H9 (cell line): ENCODE measurements at regions not wholly inside any gene's neighbourhood (a gene's known extent, or its start where the extent isn't known, plus 50 kb on each side); places are given as distances from the start of the nearest gene placed in this dataset.

ENCODE experiments used
- DNase-seq: peaks from one replicate; pipeline ENCODE4 v3.0.0-alpha.2; 2017
- H2AFZ ChIP-seq: one replicate; pipeline ENCODE4 v1.6.1; 2013; ENCODE audit warnings: mild to moderate bottlenecking, low read length, control low read depth, moderate library complexity
- H2AK5ac ChIP-seq: 2 replicates; pipeline ENCODE4 v1.6.1; 2013; ENCODE audit warnings: low read length, control low read depth, mixed read lengths; ENCODE audit not compliant: insufficient read length
- H2BK120ac ChIP-seq: one replicate; pipeline ENCODE4 v1.6.1; 2013; ENCODE audit warnings: low read depth, mild to moderate bottlenecking, low read length, control low read depth, inconsistent platforms; ENCODE audit not compliant: poor library complexity, severe bottlenecking
- H2BK12ac ChIP-seq: 2 replicates; pipeline ENCODE4 v1.6.1; 2013; ENCODE audit warnings: low read length, control low read depth, mixed read lengths, low read depth; ENCODE audit not compliant: insufficient read length
- H2BK15ac ChIP-seq: 2 replicates; pipeline ENCODE4 v1.6.1; 2013; ENCODE audit warnings: low read depth, low read length, control low read depth
- H2BK20ac ChIP-seq: one replicate; pipeline ENCODE4 v1.6.1; 2013; ENCODE audit warnings: low read depth, mild to moderate bottlenecking, low read length, control low read depth, inconsistent platforms; ENCODE audit not compliant: poor library complexity, severe bottlenecking
- H2BK5ac ChIP-seq: 2 replicates; pipeline ENCODE4 v1.6.1; 2013; ENCODE audit warnings: low read length, control low read depth, mixed read lengths; ENCODE audit not compliant: insufficient read length
- H3K14ac ChIP-seq: 2 replicates; pipeline ENCODE4 v1.6.1; 2013; ENCODE audit warnings: low read length, control low read depth; ENCODE audit not compliant: insufficient read depth
- H3K18ac ChIP-seq: 2 replicates; pipeline ENCODE4 v1.6.1; 2013; ENCODE audit warnings: low read depth, mild to moderate bottlenecking, mixed read lengths, low read length, control low read depth; ENCODE audit not compliant: insufficient read length
- H3K23ac ChIP-seq: 2 replicates; pipeline ENCODE4 v1.6.1; 2013; ENCODE audit warnings: low read length, control low read depth, mixed read lengths, low read depth; ENCODE audit not compliant: insufficient read length
- H3K23me2 ChIP-seq: 2 replicates; pipeline ENCODE4 v1.6.1; 2013; ENCODE audit warnings: low read depth, mild to moderate bottlenecking, mixed read lengths, low read length, control low read depth; ENCODE audit not compliant: insufficient read length, poor library complexity, severe bottlenecking
- H3K27ac ChIP-seq: 2 replicates; pipeline ENCODE4 v1.5.1; 2013; ENCODE audit warnings: low read length, control low read depth, mixed read lengths, low read depth; ENCODE audit not compliant: insufficient read length
- H3K27me3 ChIP-seq: 2 replicates; pipeline ENCODE4 v1.6.1; 2013; ENCODE audit warnings: low read length, control low read depth, inconsistent platforms; ENCODE audit not compliant: insufficient read depth
- H3K4ac ChIP-seq: 2 replicates; pipeline ENCODE4 v1.6.1; 2013; ENCODE audit warnings: low read depth, mild to moderate bottlenecking, control low read depth, inconsistent platforms, low read length, moderate library complexity
- H3K4me1 ChIP-seq: 2 replicates; pipeline ENCODE4 v1.6.1; 2013; ENCODE audit warnings: low read length, control low read depth, inconsistent platforms; ENCODE audit not compliant: insufficient read depth
- H3K4me2 ChIP-seq: 2 replicates; pipeline ENCODE4 v1.6.1; 2013; ENCODE audit warnings: low read length, control low read depth, mixed read lengths; ENCODE audit not compliant: insufficient read length, insufficient read depth
- H3K56ac ChIP-seq: 2 replicates; pipeline ENCODE4 v1.6.1; 2013; ENCODE audit warnings: low read depth, mild to moderate bottlenecking, mixed read lengths, low read length, control low read depth; ENCODE audit not compliant: insufficient read length
- H3K79me1 ChIP-seq: 2 replicates; pipeline ENCODE4 v1.6.1; 2013; ENCODE audit warnings: low read depth, mild to moderate bottlenecking, moderate library complexity, low read length, control low read depth, inconsistent platforms; ENCODE audit not compliant: insufficient read depth, poor library complexity, severe bottlenecking
- H3K79me2 ChIP-seq: 2 replicates; pipeline ENCODE4 v1.6.1; 2013; ENCODE audit warnings: low read length, control low read depth, inconsistent platforms; ENCODE audit not compliant: insufficient read depth
- H3K9ac ChIP-seq: 2 replicates; pipeline ENCODE4 v1.6.1; 2013; ENCODE audit warnings: low read length, control low read depth, mixed read lengths; ENCODE audit not compliant: insufficient read length; ENCODE audit errors: extremely low read depth
- H3K9me3 ChIP-seq: one replicate; pipeline ENCODE4 v1.6.1; 2013; ENCODE audit warnings: low read depth, low read length, inconsistent platforms; ENCODE audit not compliant: control insufficient read depth
- H3T11ph ChIP-seq: one replicate; pipeline ENCODE4 v1.6.1; 2013; ENCODE audit warnings: mild to moderate bottlenecking, low read length, control low read depth, inconsistent platforms
- H4K20me1 ChIP-seq: one replicate; pipeline ENCODE4 v1.6.1; 2013; ENCODE audit not compliant: control insufficient read depth, insufficient read length, insufficient read depth
- H4K5ac ChIP-seq: 2 replicates; pipeline ENCODE4 v1.6.1; 2013; ENCODE audit warnings: low read depth, mild to moderate bottlenecking, mixed read lengths, low read length, control low read depth; ENCODE audit not compliant: insufficient read length
- H4K8ac ChIP-seq: replicated peaks from 2 replicates; pipeline ENCODE4 v1.6.1; 2013; ENCODE audit warnings: low read length, control low read depth, mixed read lengths, low read depth; ENCODE audit not compliant: insufficient read length
- H4K91ac ChIP-seq: 2 replicates; pipeline ENCODE4 v1.6.1; 2013; ENCODE audit warnings: low read depth, mild to moderate bottlenecking, moderate library complexity, mixed read lengths, low read length, control low read depth; ENCODE audit not compliant: insufficient read length
- H3K27ac Mint-ChIP-seq, 3 experiments: 2 replicates in 2 of 3; 3 replicates in 1 of 3; pipeline ENCODE4 v1.8.0; 2020 to 2021; ENCODE audit warnings: mixed read lengths in 3 of 3, mild to moderate bottlenecking in 1 of 3, moderate library complexity in 1 of 3
- H3K27me3 Mint-ChIP-seq: 2 replicates; pipeline ENCODE4 v1.8.0; 2021; ENCODE audit warnings: low read depth, mild to moderate bottlenecking, moderate library complexity, mixed read lengths
- H3K36me3 Mint-ChIP-seq, 3 experiments: 2 replicates in 2 of 3; 3 replicates in 1 of 3; pipeline ENCODE4 v1.8.0; 2020 to 2021; ENCODE audit warnings: low read depth in 3 of 3, mixed read lengths in 3 of 3; ENCODE audit not compliant: insufficient read depth in 1 of 3
- H3K4me1 Mint-ChIP-seq, 2 experiments: 2 replicates each; pipeline ENCODE4 v1.8.0; 2020; ENCODE audit warnings: mixed read lengths in 2 of 2
- H3K4me3 Mint-ChIP-seq, 2 experiments: 2 replicates in 1 of 2; 3 replicates in 1 of 2; pipeline ENCODE4 v1.8.0; 2020 to 2021; ENCODE audit warnings: mild to moderate bottlenecking in 2 of 2, mixed read lengths in 2 of 2, moderate library complexity in 1 of 2
- H3K9me3 Mint-ChIP-seq, 2 experiments: 2 replicates in 1 of 2; 3 replicates in 1 of 2; pipeline ENCODE4 v1.8.0; 2020; ENCODE audit warnings: mild to moderate bottlenecking in 2 of 2, mixed read lengths in 2 of 2, moderate library complexity in 1 of 2
- WGBS: extraction: QIAGEN DNeasy Blood & Tissue Kit; methylation state at CpG from one replicate; pipeline ENCODE4 v1.1.7; 2013; ENCODE audit warnings: missing lambda C conversion rate, low lambda C conversion rate, mixed read lengths; ENCODE audit not compliant: insufficient read length; ENCODE audit errors: extremely low coverage; 5-methylcytosine and 5-hydroxymethylcytosine counted together
- TF ChIP-seq, protein P1 (sequence below): fragments of 200-600 bp; sonication (generic); conservative IDR thresholded peaks from 3 replicates; pipeline ENCODE4 v1.8.0; 2021; ENCODE audit warnings: antibody characterized with exemption, mild to moderate bottlenecking

DNA sequence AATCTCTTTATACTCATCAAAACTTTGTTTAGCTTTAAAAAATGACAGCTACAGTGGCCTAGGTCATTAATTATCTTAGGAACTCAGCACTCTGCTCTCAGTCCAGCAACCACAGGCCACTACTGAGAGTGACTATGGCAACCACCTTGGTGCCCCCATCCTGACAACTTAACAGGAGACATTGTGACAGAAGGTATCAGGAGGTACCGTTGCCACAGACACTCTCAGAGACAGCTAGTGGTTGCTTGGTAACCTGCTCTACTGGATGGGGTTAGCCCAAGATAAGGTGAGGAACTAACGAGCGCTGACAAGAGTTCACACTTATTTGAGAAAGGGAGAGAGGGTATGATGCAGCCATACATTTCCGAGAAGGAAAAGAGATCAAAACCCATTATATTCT, 76.1 kb upstream of the TFAP2D start:
- Histone ChIP-seq H3K27me3 (no peaks in the 10 kb centered on the region), H2AK5ac (no peak overlapping the region), H2BK15ac (no peak overlapping the region), H3K4me1 (no peaks in the 10 kb centered on the region), H3K79me2 (no peaks in the 10 kb centered on the region), H3K56ac (no peak overlapping the region), H3K9ac (no peak overlapping the region), H3T11ph (no peak overlapping the region), H3K79me1 (no peaks in the 10 kb centered on the region), H4K20me1 (no peaks in the 10 kb centered on the region), H3K23ac (no peak overlapping the region), H2BK12ac (no peak overlapping the region), H2AFZ (no peak overlapping the region), H3K18ac (no peak overlapping the region), H3K27ac (no peak overlapping the region), H2BK120ac (no peak overlapping the region), H3K4ac (no peak overlapping the region), H2BK20ac (no peak overlapping the region), H3K23me2 (no peaks in the 10 kb centered on the region), H4K8ac (no peak overlapping the region), H3K9me3 (no peaks in the 10 kb centered on the region), H3K4me2 (no peak overlapping the region), H3K14ac (no peak overlapping the region), H4K5ac (no peak overlapping the region), H2BK5ac (no peak overlapping the region), H4K91ac (no peak overlapping the region)
- H3K27me3 Mint-ChIP-seq = no peaks in the 10 kb centered on the region
- H3K36me3 Mint-ChIP-seq = no peaks in the 10 kb centered on the region
- no peak for DNase-seq
- no peaks in the 10 kb centered on the region for H3K4me1 Mint-ChIP-seq
- H3K9me3 Mint-ChIP-seq = no peaks in the 10 kb centered on the region
- WGBS = no CpG with 5 or more reads among the region's 4 CpGs
- TF ChIP-seq, protein P1, sequence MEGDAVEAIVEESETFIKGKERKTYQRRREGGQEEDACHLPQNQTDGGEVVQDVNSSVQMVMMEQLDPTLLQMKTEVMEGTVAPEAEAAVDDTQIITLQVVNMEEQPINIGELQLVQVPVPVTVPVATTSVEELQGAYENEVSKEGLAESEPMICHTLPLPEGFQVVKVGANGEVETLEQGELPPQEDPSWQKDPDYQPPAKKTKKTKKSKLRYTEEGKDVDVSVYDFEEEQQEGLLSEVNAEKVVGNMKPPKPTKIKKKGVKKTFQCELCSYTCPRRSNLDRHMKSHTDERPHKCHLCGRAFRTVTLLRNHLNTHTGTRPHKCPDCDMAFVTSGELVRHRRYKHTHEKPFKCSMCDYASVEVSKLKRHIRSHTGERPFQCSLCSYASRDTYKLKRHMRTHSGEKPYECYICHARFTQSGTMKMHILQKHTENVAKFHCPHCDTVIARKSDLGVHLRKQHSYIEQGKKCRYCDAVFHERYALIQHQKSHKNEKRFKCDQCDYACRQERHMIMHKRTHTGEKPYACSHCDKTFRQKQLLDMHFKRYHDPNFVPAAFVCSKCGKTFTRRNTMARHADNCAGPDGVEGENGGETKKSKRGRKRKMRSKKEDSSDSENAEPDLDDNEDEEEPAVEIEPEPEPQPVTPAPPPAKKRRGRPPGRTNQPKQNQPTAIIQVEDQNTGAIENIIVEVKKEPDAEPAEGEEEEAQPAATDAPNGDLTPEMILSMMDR = no peak
- H3K4me3 Mint-ChIP-seq = no peak overlapping the region
- no peak overlapping the region; a peak in 1 of 7 replicates for H3K27ac Mint-ChIP-seq
